HG03521 (cell line): ENCODE measurements at regions not wholly inside any gene's neighbourhood (a gene's known extent, or its start where the extent isn't known, plus 50 kb on each side); places are given as distances from the start of the nearest gene placed in this dataset.
"Not testable (repeated sequence)": the region's sequence is repeated elsewhere in the genome, so short reads cannot be mapped to it uniquely, and the experiment has no call there.

ENCODE experiments used
- ATAC-seq: cut with Tn5 transposase; IDR thresholded peaks from one replicate; pipeline ENCODE4 v1.9.1; 2021; ENCODE audit warnings: mild to moderate bottlenecking, moderate library complexity; ENCODE audit not compliant: unreplicated experiment

GRCh38 chr4:165813606-165814005 lies 59.4 kb upstream of the TLL1 start:
- ATAC-seq = no peak

- no peak for ATAC-seq
Measured at GRCh38 chr4:165814256-165815020, 58.6 kb upstream of the TLL1 start.

- ATAC-seq = not testable (repeated sequence)
Measured at GRCh38 chr4:165819126-165819525, 53.9 kb upstream of the TLL1 start.
